ENCODE measurements at regions not wholly inside any gene's neighbourhood (a gene's known extent, or its start where the extent isn't known, plus 50 kb on each side); places are given as distances from the start of the nearest gene placed in this dataset.
"Not testable (repeated sequence)": the region's sequence is repeated elsewhere in the genome, so short reads cannot be mapped to it uniquely, and the experiment has no call there.

DNA sequence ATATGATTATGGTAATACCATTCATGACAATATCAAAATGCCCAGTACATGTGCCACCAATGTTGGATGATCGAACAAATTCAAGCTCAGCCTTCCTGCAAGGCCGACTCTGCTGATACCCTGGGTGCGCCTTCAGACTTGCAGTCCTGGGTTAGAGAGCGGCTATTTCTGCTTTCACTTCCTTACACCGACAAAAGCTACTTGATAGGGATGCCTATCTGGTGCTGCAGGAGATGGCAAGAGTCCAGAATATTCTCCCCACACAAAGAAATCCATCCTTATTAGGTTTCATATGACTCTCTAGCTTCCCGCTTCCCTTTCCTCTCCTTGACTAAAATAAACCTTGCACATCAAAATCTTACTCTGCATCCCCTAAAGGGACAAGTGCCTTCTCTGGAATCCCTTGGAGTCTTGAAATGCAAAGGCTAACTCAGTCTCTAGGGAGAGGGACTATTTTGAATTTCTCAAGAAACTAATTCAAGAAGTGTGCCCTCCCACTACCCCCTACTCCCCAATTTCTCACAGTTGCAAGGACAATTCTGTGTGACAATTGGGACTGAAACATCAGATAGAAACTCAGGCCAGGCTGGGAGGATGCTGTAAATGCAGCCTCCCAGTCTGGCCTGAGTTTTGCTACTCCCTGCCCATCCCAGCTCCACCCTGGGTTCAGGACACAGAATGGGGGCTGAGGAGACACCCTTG lies 103.1 kb upstream of the USP24 start:
- no peak for DNase-seq (ENCODE audit: low read depth)

DNA sequence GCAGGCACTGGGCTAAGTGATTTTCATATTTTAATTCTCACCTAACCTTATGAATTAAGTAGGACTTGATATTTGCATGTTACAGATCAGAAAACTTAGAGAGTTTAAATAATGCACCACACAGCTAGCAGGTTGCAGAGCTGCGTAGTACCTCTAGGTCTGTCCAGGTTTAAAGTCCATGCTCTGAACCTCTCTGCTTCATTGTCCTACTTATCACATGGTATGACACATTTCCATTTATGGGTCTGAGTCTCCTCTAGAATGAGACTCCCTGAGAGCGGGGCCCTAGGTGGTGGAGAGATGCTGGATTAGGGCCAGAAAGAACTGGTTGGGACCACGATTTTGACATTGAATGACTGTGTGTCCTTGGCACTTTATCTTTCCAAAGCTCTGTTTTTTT lies 102.5 kb upstream of the USP24 start:
- DNase-seq (ENCODE audit: low read depth): no peak

DNA sequence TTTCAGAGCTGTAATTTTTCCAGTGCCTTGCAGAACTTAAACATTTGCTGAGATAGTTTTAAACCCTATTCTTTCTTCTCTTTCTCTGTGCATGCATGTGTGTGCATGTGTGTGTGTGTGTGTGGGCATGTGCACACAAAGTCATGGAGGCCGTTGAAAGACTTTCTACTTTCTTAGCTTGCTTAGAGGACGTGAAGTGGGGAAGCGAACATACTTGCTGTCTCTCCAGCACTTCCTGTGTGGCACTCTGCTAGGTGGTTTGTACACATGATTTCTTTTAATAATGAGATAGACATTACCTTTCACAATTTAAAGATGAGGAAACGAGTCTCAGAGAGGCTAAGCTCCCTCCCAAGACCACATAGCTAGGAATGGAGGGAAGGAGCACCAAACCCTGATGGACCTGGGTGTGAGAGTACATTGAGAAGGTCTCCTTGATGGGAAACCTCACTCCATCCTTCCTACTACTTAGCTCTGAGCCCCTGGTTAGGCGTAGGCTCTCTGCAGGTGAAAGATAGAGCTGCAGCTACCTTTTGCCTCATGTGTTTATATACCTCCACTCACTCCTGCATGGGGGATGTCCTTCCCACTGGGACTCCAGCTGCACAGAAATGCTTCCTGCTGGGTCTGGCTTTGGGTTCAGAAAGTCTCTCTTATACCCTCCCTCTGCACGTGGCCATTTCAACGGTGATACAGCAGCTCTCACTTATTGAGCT lies 101.9 kb upstream of the USP24 start:
- DNase-seq (ENCODE audit: low read depth): no peak

DNA sequence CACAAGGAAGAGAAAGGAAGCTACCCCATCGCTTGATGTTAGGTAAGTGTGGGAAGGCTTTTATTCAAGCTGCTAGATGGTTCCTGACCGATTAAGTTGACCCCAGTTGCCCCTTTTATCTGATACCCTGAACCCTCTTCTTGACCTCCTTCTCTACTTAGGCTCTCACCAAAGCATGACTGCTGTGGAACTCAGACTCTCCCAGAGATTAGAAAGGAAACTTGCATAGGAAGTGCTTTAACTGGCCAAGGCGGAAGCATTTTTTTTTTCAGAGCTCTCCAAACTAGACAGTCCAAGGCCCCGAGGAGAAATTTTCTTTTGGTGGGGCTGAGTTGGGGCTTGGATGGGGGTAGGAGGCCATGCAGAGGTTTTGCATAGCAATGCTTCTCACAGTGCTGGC lies 101.3 kb upstream of the USP24 start:
- no peak for DNase-seq (ENCODE audit: low read depth)

DNA sequence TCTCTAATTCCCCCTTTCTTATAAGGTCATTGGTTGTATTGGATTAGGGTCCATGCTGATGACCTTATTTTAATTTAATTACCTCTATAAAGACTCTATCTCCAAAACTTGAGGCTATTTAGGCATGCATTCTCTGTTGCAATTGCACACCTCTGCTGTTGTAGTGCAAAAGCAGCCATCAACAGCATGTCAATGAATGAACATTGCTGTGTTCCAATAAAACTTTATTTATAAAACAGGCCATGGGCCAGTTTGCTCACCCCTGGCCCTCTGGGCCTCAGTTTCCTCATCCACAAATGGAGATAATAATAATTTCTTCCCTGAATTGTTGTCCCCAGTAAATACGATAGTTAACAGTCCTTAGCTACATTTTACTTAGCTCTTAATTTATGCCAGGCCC lies 100.4 kb upstream of the USP24 start:
- DNase-seq (ENCODE audit: low read depth): no peak

DNA sequence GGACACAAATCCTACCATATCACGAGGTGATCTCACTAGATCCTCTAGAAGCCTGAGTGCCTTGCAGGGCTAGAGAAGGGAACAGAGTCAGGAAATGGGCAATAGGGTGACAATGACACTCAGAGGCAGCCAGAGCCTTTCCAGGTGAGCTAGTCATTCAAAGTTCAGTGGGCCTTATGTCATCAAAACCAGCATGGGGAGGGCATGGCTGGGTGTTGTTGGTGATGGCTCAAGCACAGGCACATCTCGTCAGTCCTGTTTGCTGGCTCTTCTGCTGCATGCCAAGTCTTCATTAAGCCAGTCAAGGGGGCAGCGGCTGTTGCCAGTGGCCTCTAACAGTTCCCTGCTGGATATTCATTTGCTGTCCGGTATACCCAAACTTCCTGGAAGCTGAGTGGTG lies 99.6 kb upstream of the USP24 start:
- DNase-seq (ENCODE audit: low read depth): no peak

DNA sequence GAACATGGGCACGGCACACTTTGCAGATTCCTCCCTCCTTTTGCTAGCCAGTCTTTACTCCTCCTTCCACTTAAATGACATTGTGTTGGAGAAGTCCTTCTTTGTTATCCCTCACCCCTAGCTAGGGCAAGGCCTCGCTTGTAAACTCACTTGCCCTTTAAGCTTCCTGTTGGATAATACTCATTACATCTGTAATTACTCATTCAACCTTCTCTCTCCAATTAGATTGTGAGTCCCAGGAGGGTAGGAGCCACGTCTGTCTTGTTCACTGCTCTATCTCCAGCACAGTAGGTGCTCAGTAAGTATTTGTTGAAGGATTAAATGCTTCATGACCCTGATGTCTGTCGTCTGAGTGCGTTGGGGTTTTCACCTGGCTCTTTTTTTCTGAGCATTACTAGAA lies 98.7 kb upstream of the USP24 start:
- DNase-seq (ENCODE audit: low read depth): no peak

DNA sequence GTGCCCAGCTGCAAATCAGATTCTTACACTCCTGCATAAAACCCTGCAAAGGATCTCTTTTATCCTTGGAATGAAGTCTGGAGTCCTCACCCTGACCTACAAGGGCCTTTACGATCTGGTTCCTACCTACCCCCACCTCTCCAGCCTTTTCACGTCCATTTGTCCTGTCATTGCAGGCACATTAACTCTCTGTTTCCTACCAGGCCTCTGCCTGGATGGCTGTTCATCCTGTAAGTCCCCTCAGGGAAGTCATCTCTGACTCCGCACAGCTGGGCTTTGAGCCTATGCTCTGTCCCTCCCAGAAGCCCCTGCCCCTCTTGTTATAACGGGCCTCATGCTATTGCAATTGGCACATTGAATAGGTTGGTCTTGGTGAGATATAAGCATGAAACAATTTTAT lies 96.8 kb upstream of the USP24 start:
- no peak for DNase-seq (ENCODE audit: low read depth)

DNA sequence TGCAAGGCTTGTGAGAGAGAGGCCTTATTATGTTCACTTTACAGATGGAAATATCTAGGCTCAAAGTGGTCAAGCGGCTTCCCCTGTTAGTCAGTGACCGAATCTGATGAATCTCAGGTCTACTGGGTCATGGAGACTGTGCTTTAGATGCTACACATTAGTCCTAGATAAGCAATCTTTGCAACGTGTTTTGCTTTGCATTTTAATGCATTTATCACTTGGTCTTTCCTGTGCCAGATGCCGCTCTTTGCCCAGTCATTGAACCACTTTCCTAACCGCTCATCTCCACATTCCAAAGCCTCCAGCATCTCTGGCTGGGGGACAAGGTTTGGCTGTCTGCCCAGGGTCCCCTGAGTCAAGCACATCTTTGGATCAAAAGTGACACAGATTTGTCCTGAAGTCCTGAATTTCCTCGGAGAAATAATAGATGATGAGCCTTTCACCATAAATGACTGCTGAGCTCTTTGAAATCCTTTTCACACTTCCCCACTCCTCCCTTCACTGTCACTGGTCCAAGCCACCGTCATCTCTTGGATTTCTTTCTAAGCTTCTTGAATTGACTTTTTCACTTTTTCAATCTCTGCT lies 96.0 kb upstream of the USP24 start:
- no peak for DNase-seq (ENCODE audit: low read depth)

DNA sequence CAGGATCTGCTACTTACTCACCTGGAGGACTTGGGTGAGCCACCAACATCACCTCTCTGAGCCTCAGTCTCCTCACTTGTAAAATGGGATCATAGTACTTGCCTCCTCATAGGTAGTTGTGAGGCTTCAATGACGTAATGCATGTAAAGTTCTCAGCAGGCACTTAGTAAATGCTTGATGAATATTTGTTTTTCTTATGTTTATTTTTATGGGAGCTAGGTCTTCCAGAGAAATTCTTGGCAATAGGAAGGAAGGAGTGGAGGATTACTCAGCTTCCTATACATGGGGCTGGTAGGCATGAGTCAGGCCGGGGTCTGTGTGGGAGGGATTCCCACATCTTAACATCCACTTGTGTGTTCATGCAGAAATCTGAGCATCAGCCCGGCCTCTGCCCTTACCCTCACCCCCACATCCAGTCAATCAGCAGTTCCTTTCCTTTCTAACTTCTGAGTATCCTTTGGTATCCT lies 95.4 kb upstream of the USP24 start:
- peak; percentile 41 for DNase-seq (ENCODE audit: low read depth)

DNA sequence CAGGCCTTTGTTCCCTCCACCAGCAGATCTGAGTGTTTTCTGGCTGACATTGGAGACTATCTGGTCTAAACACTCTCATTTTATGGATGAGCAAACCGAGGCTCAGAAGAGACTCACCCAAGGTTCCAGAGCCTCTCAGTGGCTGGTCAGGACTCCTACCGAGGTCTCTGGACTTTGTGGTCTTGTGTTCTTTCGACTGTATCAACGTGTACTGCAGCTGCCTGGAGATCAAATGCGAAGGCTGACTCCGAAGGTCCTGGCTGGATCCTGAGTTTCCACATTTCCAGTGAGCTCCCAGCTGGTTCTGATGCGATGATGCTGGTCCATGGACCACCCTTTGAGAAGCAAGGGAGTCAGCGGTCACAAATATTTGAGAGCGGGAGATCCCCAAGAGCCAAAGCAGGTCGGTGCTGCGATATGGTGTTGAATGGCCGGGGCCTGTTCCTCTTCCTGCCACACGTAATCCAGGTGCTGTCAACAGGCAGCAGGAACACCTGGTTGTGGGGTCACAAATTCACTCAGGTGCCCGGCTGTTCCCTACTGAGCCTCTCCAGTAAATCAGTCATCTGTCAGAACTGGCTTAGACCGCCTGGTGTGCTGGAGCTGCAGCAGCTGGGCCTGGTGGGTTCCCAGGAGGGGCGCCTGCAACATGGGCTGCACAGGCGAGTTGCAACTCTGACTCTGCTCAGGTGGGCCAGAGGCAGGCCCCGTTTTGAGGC lies 94.8 kb upstream of the USP24 start:
- no peak for DNase-seq (ENCODE audit: low read depth)

DNA sequence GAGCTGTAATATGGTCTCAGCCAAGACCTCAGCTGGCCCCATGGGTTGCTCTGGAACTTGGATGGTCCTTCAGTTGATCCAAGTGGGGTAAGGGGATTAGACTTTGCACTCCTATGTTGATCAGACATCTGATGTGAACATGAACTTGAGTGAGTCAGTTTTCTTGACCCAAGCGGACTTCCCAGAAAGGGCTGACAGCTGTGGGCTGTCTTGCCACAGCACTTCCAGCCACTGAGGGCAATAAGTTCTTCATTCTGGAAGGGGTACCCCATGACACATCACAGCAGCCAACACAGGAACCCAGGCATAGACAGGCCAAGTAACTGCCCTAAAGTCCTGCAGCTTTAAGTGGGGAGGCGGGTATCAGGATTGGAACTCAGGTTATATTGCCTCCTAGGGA lies 93.9 kb upstream of the USP24 start:
- peak; percentile 54 for DNase-seq (ENCODE audit: low read depth)

DNA sequence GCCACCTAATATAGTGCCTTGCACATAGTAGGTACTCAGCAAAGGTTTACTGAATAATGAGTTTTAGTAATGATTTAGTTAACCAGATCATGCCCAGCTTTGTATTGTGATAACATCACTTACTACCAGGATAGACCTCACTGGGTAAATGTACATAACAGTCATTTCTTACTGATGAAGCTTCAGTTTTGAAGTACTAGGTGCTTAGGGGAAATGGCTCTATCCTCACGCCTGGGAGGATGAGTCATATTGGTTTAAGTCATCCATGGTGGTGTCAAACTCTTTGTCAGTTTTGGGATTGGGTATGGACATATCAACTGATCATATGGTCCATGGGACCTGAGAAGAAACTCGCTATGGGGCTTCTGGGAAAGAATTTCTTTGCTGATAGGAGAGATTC lies 90.6 kb upstream of the USP24 start:
- no peak for DNase-seq (ENCODE audit: low read depth)

DNA sequence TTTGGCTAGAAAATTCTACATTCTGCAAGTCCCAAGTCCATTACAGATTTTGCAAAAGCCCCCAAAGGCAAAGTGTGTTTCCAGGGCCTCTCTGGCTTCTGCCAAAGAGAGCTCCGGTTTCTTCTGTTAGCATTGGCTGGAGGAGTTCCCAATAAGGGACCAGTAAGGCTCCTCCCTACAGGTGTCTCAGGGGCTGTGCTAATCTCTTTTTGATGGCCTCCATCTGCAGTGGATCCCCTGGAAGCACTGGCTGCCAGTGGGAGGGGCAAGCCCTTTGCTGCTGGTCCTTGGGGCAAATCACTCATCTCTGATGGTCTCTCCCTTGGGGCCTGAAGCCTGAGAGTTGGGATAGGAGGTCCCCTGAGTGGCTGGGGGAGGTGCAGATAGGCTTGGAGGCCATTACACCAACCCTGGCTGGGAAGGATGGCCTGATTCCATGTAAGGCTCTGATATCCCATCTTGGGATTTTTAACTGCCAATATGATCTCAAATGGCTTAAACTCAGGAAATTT lies 89.1 kb upstream of the USP24 start:
- no peak for DNase-seq (ENCODE audit: low read depth)

DNA sequence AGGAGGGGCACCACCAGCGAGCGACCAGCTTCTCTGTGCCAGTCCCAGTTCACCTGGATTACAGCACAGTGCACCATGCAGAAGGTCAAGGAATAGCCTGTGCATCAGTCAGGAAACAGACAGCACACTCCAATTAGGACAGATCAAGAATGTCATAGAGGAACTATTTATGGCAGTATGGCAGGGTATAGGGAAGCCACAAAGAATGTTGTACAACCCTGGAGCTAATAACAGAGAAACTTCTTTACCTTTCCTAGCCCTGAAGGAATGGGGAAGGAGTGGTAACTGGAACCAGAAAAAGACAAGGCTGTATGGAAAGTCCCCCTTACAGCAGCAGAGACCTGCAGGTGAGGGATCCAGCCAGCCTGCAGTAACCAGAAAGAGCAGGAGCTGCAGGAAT lies 87.8 kb upstream of the USP24 start:
- DNase-seq (ENCODE audit: low read depth): no peak

DNA sequence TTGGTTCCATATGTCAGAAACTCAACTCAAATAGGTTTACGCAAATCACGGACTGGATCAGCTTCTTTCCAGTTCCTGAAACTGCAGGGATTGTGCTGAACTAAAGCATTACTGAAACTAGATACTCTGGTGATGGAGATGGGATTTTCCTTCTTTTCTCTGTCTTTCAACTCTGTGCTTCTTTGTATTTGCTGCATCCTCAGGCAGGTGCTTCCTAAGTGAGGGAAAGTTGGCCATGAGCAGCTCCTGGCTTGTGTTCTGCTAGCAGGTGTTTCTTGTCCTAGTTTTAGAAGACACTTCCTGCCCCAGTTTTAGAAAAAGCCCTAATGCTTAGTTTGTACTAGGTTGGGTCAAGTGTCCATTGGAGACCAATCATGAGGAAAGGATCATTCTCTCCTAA lies 86.7 kb upstream of the USP24 start:
- no peak for DNase-seq (ENCODE audit: low read depth)

DNA sequence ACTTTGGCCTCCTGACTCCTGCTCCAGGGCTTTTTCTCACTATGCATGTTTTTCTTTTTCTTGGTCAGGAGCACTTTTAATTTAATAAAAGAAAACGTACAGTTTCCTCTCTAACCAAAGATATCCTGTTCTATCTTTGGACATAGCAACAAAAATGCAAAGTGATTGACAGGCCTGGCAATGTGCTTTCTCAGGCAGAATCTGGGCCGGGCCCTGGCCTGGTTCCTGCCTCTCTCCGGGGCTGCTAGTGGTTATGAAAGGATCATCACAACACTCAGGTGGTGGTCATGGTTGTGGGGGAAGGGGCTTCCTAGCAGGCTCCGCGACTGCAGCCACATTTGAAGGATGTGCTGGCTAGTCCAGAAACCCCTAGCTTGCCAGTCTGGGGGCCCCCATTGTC lies 85.8 kb upstream of the USP24 start:
- no peak for DNase-seq (ENCODE audit: low read depth)

DNA sequence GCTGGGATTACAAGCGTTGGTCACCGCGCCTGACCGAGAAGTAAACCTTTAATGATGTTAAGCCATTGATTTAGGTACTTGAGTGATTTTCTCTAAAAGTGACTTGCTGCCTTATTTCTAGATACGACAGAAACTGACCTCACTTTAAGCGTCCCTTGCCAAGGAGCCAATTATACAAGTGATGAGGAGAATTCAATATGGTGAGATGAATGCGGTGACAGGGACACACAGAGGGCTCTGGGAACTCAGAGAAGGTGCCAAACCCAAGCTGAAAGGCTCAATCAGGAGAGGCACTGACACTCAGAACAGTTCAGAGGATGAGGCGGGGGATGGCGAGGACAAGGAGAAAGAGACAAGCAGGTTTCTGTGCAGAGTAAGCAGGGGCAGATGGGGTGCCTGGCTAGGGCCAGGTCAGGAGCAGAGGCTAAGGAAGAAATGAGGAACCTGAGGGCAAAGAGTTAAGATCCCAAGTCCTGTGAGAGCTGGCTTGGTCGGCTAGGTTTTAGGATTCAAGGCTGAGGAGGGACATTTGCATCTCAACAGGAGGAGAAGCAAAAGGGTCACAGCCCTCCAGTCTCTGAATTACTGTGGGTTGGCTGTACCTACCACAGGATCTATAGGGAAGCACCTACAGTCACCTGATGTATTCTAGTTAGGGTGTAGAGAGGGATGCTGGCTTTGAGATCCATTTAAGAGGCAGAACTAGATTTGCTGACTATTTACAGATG lies 83.2 kb upstream of the USP24 start:
- no peak for DNase-seq (ENCODE audit: low read depth)

DNA sequence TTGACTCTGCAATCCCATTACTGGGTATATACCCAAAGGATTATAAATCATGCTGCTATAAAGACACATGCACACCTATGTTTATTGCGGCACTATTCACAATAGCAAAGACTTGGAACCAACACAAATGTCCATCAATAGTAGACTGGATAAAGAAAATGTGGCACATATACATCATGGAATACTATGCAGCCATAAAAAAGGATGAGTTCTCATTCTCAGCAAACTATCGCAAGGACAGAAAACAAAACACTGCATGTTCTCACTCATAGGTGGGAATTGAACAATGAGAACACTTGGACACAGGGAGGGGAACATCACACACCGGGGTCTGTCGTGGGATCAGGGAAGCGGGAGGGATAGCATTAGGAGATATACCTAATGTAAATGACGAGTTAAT lies 81.1 kb upstream of the USP24 start:
- not testable (repeated sequence) for DNase-seq (ENCODE audit: low read depth)

DNA sequence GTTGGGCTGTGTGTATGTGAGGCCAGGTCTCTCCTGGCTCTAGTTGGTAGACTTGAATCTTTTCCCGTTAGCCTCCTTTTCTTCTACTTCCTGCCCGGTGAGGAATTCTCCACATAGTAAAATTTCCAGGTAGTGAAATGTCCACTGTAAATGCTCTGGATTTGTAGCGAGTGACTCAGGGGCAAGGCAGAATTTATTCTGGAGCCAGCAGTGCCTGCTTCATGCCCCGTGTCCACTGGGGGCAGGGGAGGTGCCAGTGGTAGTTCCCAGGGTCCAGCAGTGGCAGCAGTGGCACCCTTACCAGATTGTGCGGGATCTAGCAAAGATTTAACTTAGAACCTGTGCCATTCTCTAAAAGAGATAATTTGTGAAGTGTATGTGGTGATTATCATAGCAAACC lies 74.5 kb upstream of the USP24 start:
- no peak for DNase-seq (ENCODE audit: low read depth)

DNA sequence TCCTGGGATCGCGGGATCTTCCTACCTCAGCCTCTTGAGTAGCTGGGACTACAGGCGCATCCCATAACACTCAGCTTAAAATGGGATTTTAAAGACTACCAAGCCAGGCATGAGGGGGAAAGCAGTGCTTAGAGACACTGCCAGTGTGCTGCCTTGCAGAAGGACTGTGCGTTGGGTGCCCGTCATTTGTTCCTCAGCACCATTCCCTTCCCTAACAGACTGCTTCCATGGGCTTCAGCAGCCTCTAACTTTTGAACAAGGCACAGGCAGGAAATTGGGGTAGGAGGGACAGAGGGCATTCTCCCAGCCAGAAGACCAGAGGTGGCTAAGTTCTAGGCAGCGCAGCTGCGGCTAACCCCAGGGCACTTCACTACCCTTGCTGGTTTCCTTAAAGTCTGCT lies 73.9 kb upstream of the USP24 start:
- DNase-seq (ENCODE audit: low read depth): no peak
